ENCODE measurements at regions not wholly inside any gene's neighbourhood (a gene's known extent, or its start where the extent isn't known, plus 50 kb on each side); places are given as distances from the start of the nearest gene placed in this dataset.

DNA sequence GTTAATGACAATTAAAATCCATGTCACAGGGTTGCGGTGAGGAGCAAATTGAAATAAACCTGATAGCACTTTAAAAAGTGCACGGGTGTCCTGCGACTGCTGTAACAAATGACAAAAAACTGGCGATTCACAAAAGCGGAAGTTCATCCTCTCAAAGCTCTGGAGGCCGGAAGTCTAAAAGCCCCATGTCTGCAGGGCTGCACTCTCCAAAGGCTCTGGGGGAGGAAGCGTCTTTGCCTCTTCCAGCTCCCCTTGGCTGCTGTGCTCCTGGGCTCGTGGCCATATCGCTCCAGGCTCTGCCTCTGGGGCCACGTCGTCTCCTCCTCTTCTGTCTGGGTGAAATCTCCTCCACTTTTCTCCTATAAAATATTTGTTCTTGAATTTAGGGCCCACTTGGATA lies 273.9 kb upstream of the IRX2 start:
- CTCF ChIA-PET (ENCODE audit: partially characterized antibody) = no interaction called here
- H3K4ac ChIP-seq (replicated peaks; ENCODE audit: insufficient read length, low read depth, low read length) = no peak overlapping the region
- WGBS, 2 experiments (ENCODE audit: extremely low coverage in 1 of 2, insufficient coverage in 1 of 2, insufficient read length in 1 of 2, insufficient replicate concordance in 2 of 2, low coverage in 1 of 2, low lambda C conversion rate in 2 of 2, missing lambda C conversion rate in 1 of 2) = 86% methylated on average over 9 of the region's 11 CpGs; no CpG with 5 or more reads in 1 of the 2 experiments
- H2BK5ac ChIP-seq (ENCODE audit: low read depth, low read length) = no peak overlapping the region
- H2BK120ac ChIP-seq (replicated peaks; ENCODE audit: low read depth, low read length) = no peak overlapping the region
- no peak overlapping the region for H2BK15ac ChIP-seq (ENCODE audit: low read length)
- H3K56ac ChIP-seq (replicated peaks; ENCODE audit: insufficient read length, low read depth, low read length) = no peak overlapping the region
- no peaks in the 10 kb centered on the region for H3K36me3 ChIP-seq (ENCODE audit: control insufficient read depth in 2 of 4, insufficient read depth in 4 of 4, low read length in 3 of 4)
- no peak overlapping the region for H3K14ac ChIP-seq (ENCODE audit: insufficient read length)
- no peak overlapping the region for H2BK12ac ChIP-seq (ENCODE audit: low read depth, low read length)
- H4K91ac ChIP-seq (replicated peaks; ENCODE audit: insufficient read length, low read length) = no peak overlapping the region
- no peak for FAIRE-seq
- DNase-seq (ENCODE audit: low read depth in 1 of 2, low spot score in 2 of 2) = no peak
- H3K4me3 ChIP-seq (ENCODE audit: extremely low read depth in 1 of 4, insufficient read depth in 2 of 4, low read depth in 3 of 4, low read length in 4 of 4) = no peak overlapping the region
- no peak overlapping the region for H3K4me2 ChIP-seq (ENCODE audit: insufficient read depth in 1 of 2, low read depth in 2 of 2, low read length in 2 of 2)
- POLR2A ChIA-PET (ENCODE audit: partially characterized antibody) = no interaction called here
- peaks cover 0 to 2% (median 0%) of the 10 kb centered on the region in 4 experiments; a peak in 2 of 7 replicates for H3K4me1 ChIP-seq (replicated peaks in 1 of 4; ENCODE audit: control insufficient read depth in 3 of 4, insufficient read depth in 4 of 4, low read length in 3 of 4)
- no peak overlapping the region for H3K23ac ChIP-seq (ENCODE audit: insufficient read length)
- H3K9ac ChIP-seq (replicated peaks in 1 of 4; ENCODE audit: extremely low read depth in 1 of 4, low read depth in 3 of 4, low read length in 3 of 4) = no peak overlapping the region
- H3K27me3 ChIP-seq (replicated peaks in 1 of 4; ENCODE audit: control insufficient read depth in 3 of 4, extremely low read depth in 1 of 4, insufficient read depth in 3 of 4, low read length in 3 of 4) = no peaks in the 10 kb centered on the region
- no peaks in the 10 kb centered on the region for H3K79me1 ChIP-seq (ENCODE audit: low read depth, low read length)
- no peaks in the 10 kb centered on the region; a peak in 1 of 4 replicates for H3K9me3 ChIP-seq (ENCODE audit: insufficient read depth in 2 of 2, low read depth in 1 of 2, low read length in 1 of 2)
- H3K27ac ChIP-seq (ENCODE audit: low read depth, low read length) = no peak overlapping the region
- no peak overlapping the region for H3K18ac ChIP-seq (ENCODE audit: extremely low read depth, low read length)
- no peaks in the 10 kb centered on the region for H3K79me2 ChIP-seq (ENCODE audit: control insufficient read depth in 1 of 2, insufficient read depth in 2 of 2, low read length in 2 of 2)
- H2AFZ ChIP-seq (ENCODE audit: low read length) = no peak overlapping the region
- H4K5ac ChIP-seq (ENCODE audit: insufficient read length, low read depth, low read length) = no peak overlapping the region
- no peak overlapping the region for H2BK20ac ChIP-seq (ENCODE audit: low read length)
- H3K23me2 ChIP-seq (ENCODE audit: low read depth, low read length) = no peaks in the 10 kb centered on the region
- no peak overlapping the region; the same call in 1 of the 2 replicates for H4K8ac ChIP-seq (ENCODE audit: extremely low read depth, insufficient read depth, low read length)
- H2AK5ac ChIP-seq (ENCODE audit: low read depth, low read length) = no peak overlapping the region
- TF ChIP-seq RAD21 (IDR thresholded peaks at IDR 0.05 in 1 of 2, conservative IDR thresholded peaks at IDR 0.05 in 1 of 2; ENCODE audit: low read depth in 2 of 2, low read length in 2 of 2) = no peak
- TF ChIP-seq, protein P1, sequence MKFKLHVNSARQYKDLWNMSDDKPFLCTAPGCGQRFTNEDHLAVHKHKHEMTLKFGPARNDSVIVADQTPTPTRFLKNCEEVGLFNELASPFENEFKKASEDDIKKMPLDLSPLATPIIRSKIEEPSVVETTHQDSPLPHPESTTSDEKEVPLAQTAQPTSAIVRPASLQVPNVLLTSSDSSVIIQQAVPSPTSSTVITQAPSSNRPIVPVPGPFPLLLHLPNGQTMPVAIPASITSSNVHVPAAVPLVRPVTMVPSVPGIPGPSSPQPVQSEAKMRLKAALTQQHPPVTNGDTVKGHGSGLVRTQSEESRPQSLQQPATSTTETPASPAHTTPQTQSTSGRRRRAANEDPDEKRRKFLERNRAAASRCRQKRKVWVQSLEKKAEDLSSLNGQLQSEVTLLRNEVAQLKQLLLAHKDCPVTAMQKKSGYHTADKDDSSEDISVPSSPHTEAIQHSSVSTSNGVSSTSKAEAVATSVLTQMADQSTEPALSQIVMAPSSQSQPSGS (IDR thresholded peaks at IDR 0.05; ENCODE audit: low read length) = no peak
- TF ChIP-seq CHD2 (IDR thresholded peaks at IDR 0.05; ENCODE audit: low read length) = no peak
- TF ChIP-seq SP4 (IDR thresholded peaks at IDR 0.05; ENCODE audit: low read length) = no peak
- no peak for TF ChIP-seq JUN (IDR thresholded peaks at IDR 0.05; ENCODE audit: low read depth, low read length)
- TF ChIP-seq CEBPB (IDR thresholded peaks at IDR 0.05; ENCODE audit: low read depth, low read length) = no peak
- no peak for TF ChIP-seq BRCA1 (IDR thresholded peaks at IDR 0.05; ENCODE audit: low read depth, low read length)
- TF ChIP-seq EP300 (IDR thresholded peaks at IDR 0.05; ENCODE audit: borderline replicate concordance in 1 of 2, low read depth in 2 of 2, low read length in 2 of 2) = no peak
- TF ChIP-seq HDAC6 (IDR thresholded peaks at IDR 0.05; ENCODE audit: low read depth, low read length) = no peak
- TF ChIP-seq CBX8 (IDR thresholded peaks at IDR 0.05; ENCODE audit: borderline replicate concordance, low read depth, low read length) = no peak
- TF ChIP-seq, protein P2, sequence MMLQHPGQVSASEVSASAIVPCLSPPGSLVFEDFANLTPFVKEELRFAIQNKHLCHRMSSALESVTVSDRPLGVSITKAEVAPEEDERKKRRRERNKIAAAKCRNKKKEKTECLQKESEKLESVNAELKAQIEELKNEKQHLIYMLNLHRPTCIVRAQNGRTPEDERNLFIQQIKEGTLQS (IDR thresholded peaks at IDR 0.05; ENCODE audit: insufficient read depth, low read depth, low read length) = no peak
- TF ChIP-seq POLR2A (IDR thresholded peaks at IDR 0.05; ENCODE audit: control extremely low read depth in 1 of 2, low read depth in 2 of 2, low read length in 2 of 2) = no peak
- TF ChIP-seq BCL11A (IDR thresholded peaks at IDR 0.05; ENCODE audit: low read depth in 2 of 2, low read length in 2 of 2) = no peak
- no peaks in the 10 kb centered on the region for H4K20me1 ChIP-seq (replicated peaks in 1 of 2; ENCODE audit: control insufficient read depth in 1 of 2, insufficient read depth in 2 of 2, low read length in 2 of 2)
